ENCODE measurements at regions not wholly inside any gene's neighbourhood (a gene's known extent, or its start where the extent isn't known, plus 50 kb on each side); places are given as distances from the start of the nearest gene placed in this dataset.

DNA sequence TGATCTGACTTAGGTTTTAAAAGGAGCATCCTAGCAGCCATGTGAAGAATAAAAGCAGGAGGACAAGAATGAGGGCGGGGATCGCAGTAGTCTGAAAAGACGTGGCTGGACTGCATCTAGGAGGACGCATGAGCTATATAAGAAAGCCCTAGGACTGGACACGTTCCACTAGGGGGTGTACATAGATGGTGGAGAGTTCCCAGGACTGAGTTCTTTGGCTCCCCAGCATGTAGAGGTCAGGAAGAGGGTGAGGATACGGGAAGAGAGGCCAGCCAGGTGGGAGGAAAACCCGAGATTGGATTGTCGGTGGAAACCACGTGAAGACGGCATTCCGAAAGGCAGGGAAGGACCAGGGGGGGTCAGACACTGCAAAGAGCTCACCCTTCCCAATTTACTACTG is 64.2 kb upstream of the CFAP161 start:
- WGBS, 2 experiments (ENCODE audit: low coverage in 1 of 2, low lambda C conversion rate in 2 of 2, missing lambda C conversion rate in 2 of 2), result 82 to 93% methylated on average over 11 of the region's 11 CpGs

DNA sequence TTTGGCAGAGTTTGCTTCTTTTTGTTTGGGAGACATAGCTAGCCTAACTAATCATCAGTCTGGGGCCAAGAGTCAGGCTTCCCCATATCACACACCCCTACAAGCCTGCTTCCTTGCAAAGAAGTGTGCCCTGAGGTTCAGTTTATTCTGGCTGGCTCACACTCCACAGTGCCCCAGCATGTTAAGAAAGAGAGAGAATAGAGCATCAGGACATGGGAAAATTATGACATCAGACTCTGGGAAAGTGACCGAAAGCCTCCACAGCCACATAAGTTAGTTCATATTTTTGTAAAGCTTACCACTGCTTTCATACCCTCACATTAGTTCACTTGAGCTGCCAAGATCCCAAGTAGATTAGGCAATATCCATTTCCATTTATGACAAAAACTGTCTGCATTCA is 63.0 kb upstream of the CFAP161 start:
- peak; percentile 66 for DNase-seq
- no peaks in the 10 kb centered on the region for H3K79me2 ChIP-seq (ENCODE audit: insufficient read depth)

More for the DNA sequence above, 64.2 kb upstream of the CFAP161 start:
- Histone ChIP-seq H2AFZ (no peak overlapping the region), H3K36me3 (ENCODE audit: low read depth) (no peaks in the 10 kb centered on the region), H3K4me3 (no peak overlapping the region), H3F3A (ENCODE audit: insufficient read depth) (no peaks in the 10 kb centered on the region; the same call in 1 of the 2 replicates), H3K27me3 (replicated peaks; ENCODE audit: insufficient read depth) (no peaks in the 10 kb centered on the region), H3K27ac (no peak overlapping the region), H3K4me2 (ENCODE audit: unreplicated experiment) (no peak overlapping the region), H3K9me2 (ENCODE audit: insufficient read depth) (no peaks in the 10 kb centered on the region), H3K9ac (no peak overlapping the region), H4K20me1 (ENCODE audit: insufficient read depth) (no peaks in the 10 kb centered on the region), H3K79me2 (ENCODE audit: insufficient read depth) (no peaks in the 10 kb centered on the region), H3K4me1 (ENCODE audit: insufficient read depth) (peaks cover 5% of the 10 kb centered on the region; the same call in 1 of the 2 replicates), H3K9me3 (ENCODE audit: low read depth) (no peaks in the 10 kb centered on the region)
- no peak for DNase-seq
- no peak for TF ChIP-seq EZH2phosphoT487 (IDR thresholded peaks at IDR 0.05; ENCODE audit: insufficient read depth, low read depth)
- TF ChIP-seq EZH2 (IDR thresholded peaks at IDR 0.05; ENCODE audit: insufficient read depth, poor library complexity, severe bottlenecking), result no peak
- in situ Hi-C loops (cut with MboI), result no loop called here

DNA sequence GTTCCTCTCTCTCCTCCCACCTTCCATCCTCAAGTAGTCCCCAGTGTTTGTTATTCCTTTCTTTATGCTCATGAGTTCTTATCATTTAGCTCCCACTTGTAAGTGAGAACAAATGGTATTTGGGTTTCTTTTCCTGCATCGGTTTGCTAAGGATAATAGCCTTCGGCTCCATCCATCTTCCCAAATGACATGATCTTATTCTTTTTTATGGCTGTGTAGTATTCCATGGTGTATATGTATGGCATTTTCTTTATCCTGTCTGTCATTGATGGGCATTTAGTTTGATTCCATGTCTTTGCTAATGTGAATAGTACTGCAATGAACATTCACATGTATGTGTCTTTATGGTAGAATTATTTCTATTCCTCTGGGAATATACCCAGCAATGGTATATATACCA is 62.4 kb upstream of the CFAP161 start:
- no peak overlapping the region for H2AFZ ChIP-seq
- no peaks in the 10 kb centered on the region; the same call in 1 of the 2 replicates for H3F3A ChIP-seq (ENCODE audit: insufficient read depth)
- no peaks in the 10 kb centered on the region for H3K9me2 ChIP-seq (ENCODE audit: insufficient read depth)
- no peaks in the 10 kb centered on the region for H3K27me3 ChIP-seq (replicated peaks; ENCODE audit: insufficient read depth)
- no peak overlapping the region for H3K9ac ChIP-seq
- in situ Hi-C loops (cut with MboI), result no loop called here
- no peaks in the 10 kb centered on the region for H3K79me2 ChIP-seq (ENCODE audit: insufficient read depth)
- no peak overlapping the region for H3K27ac ChIP-seq
- no peak for DNase-seq
- no peak overlapping the region for H3K4me3 ChIP-seq
- no peaks in the 10 kb centered on the region for H4K20me1 ChIP-seq (ENCODE audit: insufficient read depth)
- no peak overlapping the region for H3K4me2 ChIP-seq (ENCODE audit: unreplicated experiment)
- peaks cover 5% of the 10 kb centered on the region; the same call in 1 of the 2 replicates for H3K4me1 ChIP-seq (ENCODE audit: insufficient read depth)
- no peak for TF ChIP-seq EZH2phosphoT487 (IDR thresholded peaks at IDR 0.05; ENCODE audit: insufficient read depth, low read depth)
- TF ChIP-seq EZH2 (IDR thresholded peaks at IDR 0.05; ENCODE audit: insufficient read depth, poor library complexity, severe bottlenecking), result no peak
- no peaks in the 10 kb centered on the region for H3K9me3 ChIP-seq (ENCODE audit: low read depth)
- WGBS, 2 experiments (ENCODE audit: low coverage in 1 of 2, low lambda C conversion rate in 2 of 2, missing lambda C conversion rate in 2 of 2), result 59 to 72% methylated on average over 2 of the region's 2 CpGs
- no peaks in the 10 kb centered on the region for H3K36me3 ChIP-seq (ENCODE audit: low read depth)

More for the DNA sequence above, 63.0 kb upstream of the CFAP161 start:
- no peaks in the 10 kb centered on the region for H3K9me3 ChIP-seq (ENCODE audit: low read depth)
- H3K27ac ChIP-seq, result peak overlapping the region; percentile 0; the same call in 1 of the 2 replicates
- no peaks in the 10 kb centered on the region for H3K36me3 ChIP-seq (ENCODE audit: low read depth)
- H4K20me1 ChIP-seq (ENCODE audit: insufficient read depth), result no peaks in the 10 kb centered on the region
- H3K4me3 ChIP-seq, result no peak overlapping the region
- H3K4me1 ChIP-seq (ENCODE audit: insufficient read depth), result peaks cover 5% of the 10 kb centered on the region; the same call in 1 of the 2 replicates
- no peaks in the 10 kb centered on the region; the same call in 1 of the 2 replicates for H3F3A ChIP-seq (ENCODE audit: insufficient read depth)
- H2AFZ ChIP-seq, result no peak overlapping the region
- peak overlapping the region; percentile 9 for H3K4me2 ChIP-seq (ENCODE audit: unreplicated experiment)
- no peaks in the 10 kb centered on the region for H3K27me3 ChIP-seq (replicated peaks; ENCODE audit: insufficient read depth)
- no peak overlapping the region for H3K9ac ChIP-seq
- 48 to 78% methylated on average over 1 of the region's 1 CpG for WGBS, 2 experiments (ENCODE audit: low coverage in 1 of 2, low lambda C conversion rate in 2 of 2, missing lambda C conversion rate in 2 of 2)
- in situ Hi-C loops (cut with MboI), result no loop called here
- TF ChIP-seq EZH2phosphoT487 (IDR thresholded peaks at IDR 0.05; ENCODE audit: insufficient read depth, low read depth) (no peak), EZH2 (IDR thresholded peaks at IDR 0.05; ENCODE audit: insufficient read depth, poor library complexity, severe bottlenecking) (no peak)
- H3K9me2 ChIP-seq (ENCODE audit: insufficient read depth), result no peaks in the 10 kb centered on the region

DNA sequence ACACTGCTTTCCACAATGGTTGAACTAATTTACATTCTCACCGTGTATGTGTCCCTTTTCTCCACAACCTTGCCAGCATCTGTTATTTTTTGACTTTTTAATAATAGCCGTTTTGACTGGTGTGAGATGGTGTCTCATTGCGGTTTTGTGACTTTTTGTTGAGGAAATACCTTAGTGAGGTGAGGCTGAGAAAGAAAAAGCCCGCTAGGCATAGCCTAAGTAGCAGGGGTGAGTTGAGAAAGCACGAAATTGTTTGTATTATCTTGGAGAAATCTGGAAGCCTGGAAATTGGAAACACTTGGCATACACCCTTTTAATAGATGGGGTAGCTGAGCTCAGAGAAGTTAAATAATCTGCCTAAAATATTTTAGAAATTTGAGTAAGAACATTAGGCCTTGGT is 61.5 kb upstream of the CFAP161 start:
- 67 to 68% methylated on average over 5 of the region's 5 CpGs for WGBS, 2 experiments (ENCODE audit: low coverage in 1 of 2, low lambda C conversion rate in 2 of 2, missing lambda C conversion rate in 2 of 2)
- Histone ChIP-seq H3K27ac (no peak overlapping the region), H3K9me3 (ENCODE audit: low read depth) (no peaks in the 10 kb centered on the region), H3K4me2 (ENCODE audit: unreplicated experiment) (no peak overlapping the region), H3F3A (ENCODE audit: insufficient read depth) (no peaks in the 10 kb centered on the region; the same call in 1 of the 2 replicates), H3K4me3 (no peak overlapping the region), H3K27me3 (replicated peaks; ENCODE audit: insufficient read depth) (no peaks in the 10 kb centered on the region), H4K20me1 (ENCODE audit: insufficient read depth) (no peaks in the 10 kb centered on the region), H2AFZ (no peak overlapping the region), H3K9ac (no peak overlapping the region), H3K36me3 (ENCODE audit: low read depth) (no peaks in the 10 kb centered on the region), H3K79me2 (ENCODE audit: insufficient read depth) (no peaks in the 10 kb centered on the region), H3K9me2 (ENCODE audit: insufficient read depth) (no peaks in the 10 kb centered on the region), H3K4me1 (ENCODE audit: insufficient read depth) (peaks cover 5% of the 10 kb centered on the region; the same call in 1 of the 2 replicates)
- no peak for DNase-seq
- TF ChIP-seq EZH2 (IDR thresholded peaks at IDR 0.05; ENCODE audit: insufficient read depth, poor library complexity, severe bottlenecking), result no peak
- no peak for TF ChIP-seq EZH2phosphoT487 (IDR thresholded peaks at IDR 0.05; ENCODE audit: insufficient read depth, low read depth)
- in situ Hi-C loops (cut with MboI), result no loop called here

All from GM23248 (cell line).